HG03378 (cell line): ENCODE measurements at regions not wholly inside any gene's neighbourhood (a gene's known extent, or its start where the extent isn't known, plus 50 kb on each side); places are given as distances from the start of the nearest gene placed in this dataset.

Source experiments
- ATAC-seq: cut with Tn5 transposase; IDR thresholded peaks from one replicate; pipeline ENCODE4 v1.9.1; 2021; ENCODE audit warnings: mild to moderate bottlenecking, moderate library complexity; ENCODE audit not compliant: unreplicated experiment

DNA sequence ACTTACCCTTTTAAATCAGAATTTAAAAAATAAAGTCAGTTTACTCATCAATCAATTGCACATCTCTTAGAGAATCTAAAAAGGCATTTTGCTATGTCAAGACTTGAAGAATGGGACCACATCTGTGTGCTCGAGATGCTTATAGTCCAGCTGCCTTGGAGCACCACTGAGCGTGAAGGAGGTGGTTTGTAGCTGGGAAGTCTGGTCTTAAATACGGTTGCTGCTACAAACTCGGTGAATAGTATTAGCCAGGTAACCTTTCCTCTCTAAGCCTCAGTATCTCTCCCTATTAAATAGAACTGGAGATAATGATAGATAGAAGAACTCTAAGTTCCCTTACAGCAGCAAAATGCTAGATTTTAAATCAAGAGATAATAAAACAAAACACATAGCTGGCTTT, 289.7 kb downstream of the TRIB2 start:
- ATAC-seq = no peak

DNA sequence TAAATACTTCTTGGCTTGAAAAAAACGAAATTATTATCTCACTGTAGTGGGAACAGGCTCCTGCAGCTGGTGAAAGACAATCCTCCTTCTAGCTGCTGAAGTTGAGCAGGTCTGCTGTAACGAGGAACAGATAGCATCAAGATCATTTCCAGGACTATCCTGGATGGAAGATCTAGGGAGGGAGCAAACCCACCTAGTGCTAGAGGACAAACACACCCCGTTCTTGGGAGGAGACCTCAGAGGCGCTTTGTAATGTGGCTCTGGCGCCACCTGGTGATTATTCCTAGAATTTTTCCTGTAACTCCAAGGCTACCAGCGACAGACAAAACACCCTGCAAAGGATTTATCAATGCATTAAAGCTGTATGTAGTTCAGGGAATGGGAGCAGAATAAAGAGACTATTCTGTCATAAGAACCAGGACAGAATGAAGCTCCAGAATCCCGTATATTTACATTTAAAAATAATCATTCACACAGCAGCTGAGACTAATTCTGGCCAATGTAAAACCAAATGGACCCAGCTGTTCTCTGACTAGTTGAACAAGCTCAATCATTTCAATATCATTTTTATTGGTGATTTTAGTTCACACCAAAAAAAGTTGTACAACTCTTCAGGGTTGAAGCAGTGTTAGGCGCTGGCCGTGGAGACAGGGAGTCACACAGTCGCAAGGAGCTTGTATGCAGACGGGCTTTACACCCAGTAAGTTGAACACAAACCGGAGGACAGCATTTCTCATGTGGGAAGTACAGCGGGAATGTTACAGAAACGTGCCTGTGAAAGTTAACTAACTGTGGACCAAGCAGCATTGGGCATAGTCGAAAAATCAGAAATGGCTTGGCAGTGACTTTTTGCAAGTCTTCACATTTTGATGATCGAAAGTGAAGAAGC, 290.3 kb downstream of the TRIB2 start:
- peak; percentile 91 for ATAC-seq

DNA sequence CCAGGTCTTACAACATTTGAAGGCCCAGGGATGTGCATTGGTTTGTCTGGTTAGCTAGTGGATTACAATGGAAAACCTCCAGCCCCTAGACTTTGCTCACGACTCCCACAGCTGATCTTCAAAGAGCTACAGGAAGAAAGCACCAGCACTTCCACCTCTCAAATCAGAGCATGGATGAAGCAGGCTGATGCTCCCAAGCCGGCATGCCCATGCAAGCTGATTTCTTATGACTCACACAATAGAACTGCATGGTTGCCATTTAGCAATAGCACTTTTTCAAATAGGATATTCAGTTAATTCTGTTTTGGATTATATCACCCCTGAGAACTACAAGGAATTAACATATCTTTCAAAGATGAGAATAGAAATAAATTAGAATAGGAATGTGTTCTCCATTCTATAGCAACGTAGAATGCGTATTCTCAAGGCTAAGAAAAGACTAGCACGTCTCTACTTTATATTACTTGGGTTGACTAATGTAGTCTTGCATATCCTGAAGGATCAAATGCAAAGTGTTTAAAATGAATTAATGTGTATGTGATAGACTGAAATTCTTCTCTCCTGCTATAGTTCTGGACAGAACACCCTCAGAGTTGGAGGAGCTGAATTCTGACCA, 292.4 kb downstream of the TRIB2 start:
- ATAC-seq = no peak

DNA sequence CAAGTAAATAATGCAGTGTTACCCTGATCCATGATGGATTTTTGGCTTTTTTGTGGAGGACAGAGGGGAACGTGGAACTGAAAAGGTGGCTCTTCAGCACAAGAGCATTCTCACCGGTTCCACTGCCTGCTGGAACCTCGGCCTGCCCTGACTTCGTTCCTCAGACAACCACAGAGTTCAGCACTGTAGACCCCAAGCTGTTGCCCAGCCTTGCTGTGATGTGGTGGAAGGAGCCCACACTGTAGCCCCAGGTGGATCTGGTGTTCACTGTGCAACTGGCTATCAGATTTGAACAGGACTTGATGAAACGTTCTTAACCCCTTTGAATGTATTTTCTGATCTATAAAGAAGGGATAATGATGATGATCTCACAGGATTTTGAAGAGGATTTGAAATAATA, 293.5 kb downstream of the TRIB2 start:
- no peak for ATAC-seq

DNA sequence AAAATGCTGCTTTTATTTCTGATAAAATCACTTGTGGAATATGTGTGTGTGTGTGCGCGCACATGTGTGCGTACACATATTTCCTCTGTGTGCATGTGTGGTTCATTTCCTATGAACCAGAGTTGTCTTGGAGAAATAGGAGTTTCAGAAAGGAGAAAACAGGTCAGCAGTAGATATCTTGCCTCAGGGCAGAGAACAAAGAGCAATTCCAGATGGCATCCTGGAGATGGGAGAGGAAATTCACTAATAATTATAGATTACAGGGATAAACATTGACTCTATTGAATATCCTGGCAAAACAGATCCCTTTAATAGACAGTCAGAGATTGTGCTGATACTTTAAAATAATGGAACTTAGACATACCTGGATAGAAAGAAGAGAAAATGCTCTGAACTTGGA, 298.0 kb downstream of the TRIB2 start:
- ATAC-seq = no peak

DNA sequence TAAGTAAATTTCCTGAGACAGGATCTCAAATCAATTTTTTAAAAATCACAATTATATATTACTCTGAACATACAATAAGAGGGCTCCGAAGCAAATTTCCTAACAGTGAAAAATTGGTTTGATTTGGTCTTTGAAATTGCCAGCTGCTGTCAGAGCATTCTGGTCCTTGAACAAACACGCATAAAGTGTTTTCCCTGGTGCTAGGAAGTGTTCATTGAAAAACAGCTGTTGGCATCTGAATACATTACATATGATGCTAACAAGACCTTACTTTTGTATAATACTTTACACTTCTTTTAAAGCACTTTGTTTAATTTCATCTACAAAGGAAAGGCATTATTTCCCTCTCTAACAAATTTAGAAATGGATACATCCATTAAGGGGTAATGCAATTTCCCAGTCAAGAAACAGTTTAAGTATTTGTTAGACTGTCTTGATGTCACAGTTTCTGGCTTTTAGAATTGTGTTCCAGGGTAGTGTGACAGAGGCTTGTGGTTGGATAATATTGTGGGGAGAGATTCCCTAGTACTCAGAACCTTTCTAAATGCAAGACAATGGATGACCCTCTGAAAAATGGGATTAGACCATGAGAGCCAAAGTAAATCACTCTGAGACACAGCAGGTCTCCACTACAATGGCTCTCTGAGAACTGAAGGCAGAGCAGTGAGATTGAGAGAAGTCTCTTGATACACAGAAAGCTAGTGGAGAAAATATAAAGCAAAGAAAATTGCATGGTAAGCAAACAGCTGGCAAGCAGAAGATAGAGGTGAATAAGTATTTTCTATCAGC, 299.0 kb downstream of the TRIB2 start:
- no peak for ATAC-seq

DNA sequence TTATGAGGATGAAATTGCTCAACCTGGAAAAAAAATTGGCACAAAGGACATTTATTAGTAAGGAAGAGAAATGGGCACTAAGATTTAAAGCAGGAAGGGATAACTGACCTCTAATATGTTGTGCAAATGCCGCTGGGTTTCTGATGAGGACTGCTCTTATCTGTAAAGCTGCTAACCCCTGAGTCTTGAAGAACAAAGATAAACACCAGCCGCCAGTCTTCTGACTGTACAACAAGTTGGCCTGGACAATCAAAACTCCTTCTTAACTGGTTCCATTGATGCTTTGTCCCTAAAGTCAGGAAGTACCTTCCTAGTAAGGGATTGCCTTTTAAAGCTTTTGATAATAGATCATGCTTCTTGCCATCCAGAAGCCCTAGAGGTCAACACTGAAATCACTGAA, 301.8 kb downstream of the TRIB2 start:
- ATAC-seq = no peak

DNA sequence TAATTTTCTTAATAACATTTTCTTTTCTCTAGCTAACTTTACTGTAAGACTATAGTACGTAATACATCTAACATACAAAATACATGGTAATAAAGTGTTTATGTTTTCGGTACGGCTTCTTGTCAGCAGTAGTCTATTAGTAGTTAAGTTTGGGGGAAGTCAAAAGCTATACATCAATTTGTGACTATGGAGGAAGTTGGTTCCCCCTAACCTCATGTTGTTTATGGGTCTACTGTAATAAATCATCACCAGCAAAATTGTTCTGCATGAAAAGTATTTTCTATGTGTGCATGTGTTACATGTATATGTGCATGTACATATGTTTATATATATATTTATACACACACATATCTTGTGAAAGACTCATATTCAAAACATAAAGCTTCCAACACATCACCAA, 303.0 kb downstream of the TRIB2 start:
- no peak for ATAC-seq

DNA sequence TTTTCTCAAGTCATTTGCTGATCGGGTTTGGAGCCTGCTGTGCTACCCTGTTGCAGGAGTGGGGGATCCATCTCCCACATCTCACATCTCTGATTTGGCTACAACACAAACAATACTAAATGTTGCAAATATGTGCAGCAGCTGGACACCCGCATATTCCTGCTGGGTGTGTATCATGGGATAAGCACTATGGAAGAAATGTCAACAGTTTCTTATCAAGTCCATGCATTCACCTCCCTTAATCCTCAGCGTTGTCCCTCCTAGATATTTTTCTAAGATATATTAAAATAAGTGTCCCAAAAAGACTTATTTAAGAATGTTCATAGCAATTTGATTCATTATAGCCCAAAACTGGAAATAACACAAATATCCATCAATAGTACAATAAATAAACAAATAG, 303.7 kb downstream of the TRIB2 start:
- no peak for ATAC-seq

DNA sequence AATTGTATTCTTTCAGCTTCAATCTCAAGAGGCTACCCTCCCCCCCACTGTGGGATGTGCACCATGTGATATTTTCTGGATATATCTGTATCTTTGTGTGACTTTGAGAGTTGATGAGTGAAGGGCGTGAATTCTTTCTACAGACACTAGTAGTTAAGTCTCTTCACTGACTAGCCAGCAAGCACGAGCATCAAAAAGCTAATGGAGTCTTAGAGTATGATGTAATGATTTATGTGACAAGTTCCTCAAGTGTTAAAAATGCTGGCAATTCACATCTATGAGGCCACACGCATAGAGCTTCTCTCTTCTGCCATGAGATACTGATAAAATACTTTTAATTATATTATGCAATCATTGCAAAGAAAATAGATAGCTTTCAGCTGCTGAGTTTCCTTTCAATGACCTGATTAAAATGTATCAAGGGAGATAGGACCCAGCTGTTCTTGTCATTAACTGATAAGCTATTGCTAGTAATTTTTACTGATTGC, 304.8 kb downstream of the TRIB2 start:
- no peak for ATAC-seq

DNA sequence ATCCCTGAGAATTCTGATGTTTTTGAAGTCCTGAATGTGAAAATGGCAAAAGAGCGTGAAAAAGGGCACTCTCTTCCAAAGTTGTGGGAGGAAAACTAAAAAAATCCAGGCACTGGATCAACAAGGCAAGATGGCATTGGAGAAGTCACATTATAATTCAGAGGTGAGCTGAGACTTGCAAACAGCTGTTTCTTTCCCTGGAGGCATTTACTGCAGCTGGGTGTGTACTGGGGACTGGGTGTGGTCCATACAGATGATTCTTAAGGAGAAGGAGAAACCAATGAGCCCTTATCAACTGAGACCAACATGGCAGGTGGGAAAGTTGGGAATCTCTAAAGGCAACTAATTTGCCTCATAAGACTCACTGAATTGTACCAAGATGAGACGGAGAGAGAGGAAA, 313.9 kb downstream of the TRIB2 start:
- no peak for ATAC-seq

DNA sequence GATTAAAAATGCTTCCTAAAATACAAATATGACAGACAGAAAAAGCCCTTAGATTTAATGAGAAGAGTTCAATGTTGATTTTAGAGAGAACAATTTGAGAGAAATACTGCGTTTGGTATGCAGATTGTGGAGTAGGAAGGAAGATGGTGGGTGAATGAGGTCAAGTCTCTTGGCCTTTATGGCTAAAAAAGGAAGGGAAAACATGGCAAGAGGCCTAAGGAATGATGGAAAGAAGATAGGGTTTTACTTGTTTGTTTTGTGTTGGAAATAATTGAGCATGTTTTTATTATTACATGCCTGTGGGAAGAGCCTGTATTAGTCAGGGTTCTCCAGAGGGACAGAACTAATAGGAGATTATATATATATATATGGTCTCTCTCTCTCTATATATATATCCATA, 318.1 kb downstream of the TRIB2 start:
- ATAC-seq = no peak

DNA sequence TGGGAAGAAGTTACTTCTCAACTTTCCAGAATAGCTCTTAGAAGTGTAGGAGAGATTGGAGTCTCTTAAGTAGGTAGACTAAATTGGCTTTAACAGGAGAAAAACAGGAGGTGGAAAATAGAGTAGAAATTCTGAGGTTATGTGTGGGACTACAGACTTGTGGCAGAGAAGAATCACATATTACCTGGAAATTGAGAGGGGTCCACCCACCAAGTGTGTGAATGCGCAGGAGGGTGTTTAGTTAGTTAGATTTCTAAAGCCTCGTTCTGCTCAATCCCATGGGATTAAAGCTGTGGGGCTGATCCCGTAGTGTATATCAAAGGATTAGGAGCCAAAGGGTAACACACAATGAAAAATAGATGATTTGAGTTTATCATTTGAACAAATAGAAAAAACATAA, 319.1 kb downstream of the TRIB2 start:
- no peak for ATAC-seq

DNA sequence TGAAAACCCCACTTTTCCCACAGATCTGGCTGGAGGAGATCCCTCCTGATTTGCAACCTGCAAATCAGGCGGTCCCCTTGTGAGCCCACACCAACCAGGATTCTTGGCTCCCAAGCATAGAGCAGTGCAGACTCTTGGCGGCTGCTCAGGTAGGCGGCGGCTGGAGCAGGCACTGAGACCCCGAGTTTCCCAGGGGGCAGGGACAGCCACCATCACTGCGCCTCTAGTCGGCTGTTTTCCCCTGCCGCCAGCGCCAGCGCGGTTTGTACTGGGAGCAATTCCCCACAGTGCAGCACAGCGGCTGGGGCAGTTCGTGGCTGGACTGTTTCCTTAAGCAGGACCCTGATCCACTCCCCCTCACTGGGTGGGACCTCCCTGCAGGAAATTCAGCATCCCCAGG, 323.3 kb downstream of the TRIB2 start:
- ATAC-seq = no peak

DNA sequence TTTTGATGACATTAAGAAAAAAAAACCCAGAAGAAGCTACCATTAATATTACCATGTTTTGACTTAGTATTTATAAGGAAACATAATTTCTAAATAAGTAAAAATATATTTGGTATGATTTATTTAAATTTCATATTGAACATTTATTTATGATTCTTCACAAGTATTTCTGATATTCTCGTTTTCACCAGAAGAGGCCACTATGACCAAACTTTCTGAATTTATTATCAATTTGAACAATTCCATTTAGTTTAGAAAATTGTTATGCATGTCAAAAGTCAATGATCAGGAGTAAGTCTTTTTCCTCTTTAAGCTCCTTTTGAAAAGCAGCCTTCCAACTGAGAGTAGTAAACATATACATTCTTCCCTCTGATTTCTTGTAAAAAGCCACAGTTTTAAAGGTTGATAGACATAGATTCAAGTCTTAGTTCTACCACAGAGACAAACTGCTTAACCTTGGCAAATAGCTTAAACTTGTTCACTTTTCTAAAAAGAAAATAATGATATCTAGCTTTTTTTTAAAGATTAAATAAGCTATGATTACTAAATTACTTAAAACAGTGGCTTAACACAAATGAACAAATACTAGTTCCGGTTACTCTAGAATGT, 329.9 kb downstream of the TRIB2 start:
- ATAC-seq = no peak

DNA sequence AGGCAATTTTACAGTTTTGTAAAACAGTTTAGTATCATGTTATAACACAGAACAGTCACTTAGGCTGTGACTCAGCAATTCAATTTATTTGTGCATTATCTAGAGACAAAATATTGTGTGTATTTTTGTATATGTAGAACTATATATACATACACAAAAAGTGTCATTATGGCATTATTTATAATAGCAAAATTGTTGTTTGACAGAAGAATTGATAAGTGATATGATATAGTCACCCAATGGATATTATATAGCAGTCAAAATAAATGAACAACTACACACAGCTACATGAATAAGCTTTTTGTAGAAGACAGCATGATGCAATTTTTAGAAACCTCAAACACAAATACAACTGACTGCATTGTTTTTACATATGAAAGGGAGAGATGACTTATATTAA, 334.0 kb downstream of the TRIB2 start:
- ATAC-seq = no peak

DNA sequence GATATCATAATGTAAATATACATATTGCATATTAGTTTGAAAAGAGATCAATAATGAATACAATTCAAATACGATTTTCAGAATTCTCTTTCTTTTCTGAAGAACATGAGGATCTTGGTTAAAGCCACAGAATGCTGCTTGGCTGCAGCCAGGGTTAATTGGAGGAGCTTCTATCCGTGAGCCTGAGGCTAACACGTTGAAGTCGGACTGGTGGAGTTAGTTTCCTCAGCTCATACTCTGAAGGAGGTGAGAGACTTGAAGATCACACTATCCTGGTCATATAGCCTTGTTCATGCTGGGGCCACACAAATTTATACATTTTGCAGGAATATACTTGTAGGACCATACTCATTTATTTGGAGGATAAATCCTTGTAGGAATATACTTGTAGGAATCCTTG, 335.8 kb downstream of the TRIB2 start:
- no peak for ATAC-seq

DNA sequence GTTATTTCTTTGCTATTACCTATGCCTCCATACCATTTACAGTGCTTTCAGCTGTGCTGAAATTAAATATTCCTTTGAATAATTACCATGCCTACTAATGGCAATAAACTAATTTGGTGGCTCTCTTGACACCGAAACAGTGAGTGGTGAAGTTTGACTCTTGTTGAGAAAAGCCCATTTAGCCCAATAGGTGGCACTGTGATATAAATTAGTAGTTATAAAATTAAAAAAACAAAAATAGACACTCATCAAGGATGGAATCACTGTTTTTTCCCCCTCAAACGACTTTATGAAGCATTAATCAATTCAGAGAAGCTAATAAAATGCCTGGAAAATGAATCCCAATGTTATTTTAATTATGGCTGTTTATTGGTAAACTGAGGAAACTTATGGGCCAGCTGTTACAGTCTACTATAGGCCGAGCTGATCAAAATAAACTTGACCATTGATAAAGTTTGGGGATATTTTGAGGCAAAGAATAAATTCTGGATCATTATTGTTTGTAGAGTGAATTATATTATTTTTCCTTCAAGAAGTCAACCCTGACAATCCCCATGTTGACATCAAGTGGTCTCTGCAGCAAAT, 339.6 kb downstream of the TRIB2 start:
- ATAC-seq = no peak

DNA sequence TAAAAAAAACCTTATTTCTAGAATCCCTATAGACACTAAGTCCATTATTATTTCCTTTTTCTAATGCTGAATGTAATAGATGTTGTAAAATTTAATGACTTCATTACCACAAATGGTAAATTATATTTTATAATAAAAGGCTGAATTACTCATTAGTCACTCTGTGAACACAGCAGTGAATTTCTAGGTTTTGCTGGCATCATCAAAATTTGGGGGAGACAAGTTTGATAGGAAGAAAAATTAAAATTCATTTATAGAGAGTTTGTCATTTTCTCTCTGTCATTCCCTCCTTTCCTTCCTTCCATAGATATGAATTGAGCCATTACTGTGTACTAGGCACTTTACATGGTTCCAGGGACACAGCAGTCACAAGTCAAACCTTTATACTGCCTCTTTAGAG, 340.9 kb downstream of the TRIB2 start:
- ATAC-seq = no peak

DNA sequence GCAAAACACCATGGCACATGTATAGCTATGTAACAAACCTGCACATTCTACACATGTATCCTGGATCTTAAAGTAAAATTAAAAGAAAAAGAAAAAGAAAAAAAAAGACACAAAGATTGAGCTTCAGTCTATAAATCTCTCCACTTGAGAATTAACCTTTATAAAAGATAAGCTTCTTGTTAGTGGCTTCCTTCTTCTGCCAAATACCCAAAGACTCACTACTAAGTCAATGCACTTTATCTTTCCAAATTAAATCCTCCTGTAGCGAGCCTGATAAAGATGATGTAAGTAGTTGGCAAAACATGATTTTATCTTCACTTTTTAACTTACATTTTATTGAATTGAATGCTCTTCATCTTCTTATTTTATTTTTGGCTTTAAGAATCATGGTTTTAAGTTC, 349.9 kb downstream of the TRIB2 start:
- no peak for ATAC-seq

DNA sequence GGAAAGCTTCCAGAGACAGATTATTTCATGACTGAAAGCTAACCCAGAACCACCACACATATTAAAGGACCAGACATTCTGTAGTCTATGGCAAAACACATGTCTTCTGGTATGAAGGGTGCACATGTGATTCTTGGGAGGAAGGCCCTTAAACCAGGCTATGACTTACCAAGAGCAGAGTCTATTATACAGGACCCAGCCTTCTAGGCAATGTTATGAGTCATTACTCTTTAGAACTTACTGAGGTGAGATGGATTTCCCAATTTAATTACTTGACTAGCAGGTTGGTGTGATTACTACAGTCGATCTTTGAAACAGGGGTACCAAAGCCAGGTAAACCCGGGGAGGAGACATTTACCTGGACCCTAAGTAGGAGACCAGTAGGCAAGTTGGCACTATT, 350.8 kb downstream of the TRIB2 start:
- no peak for ATAC-seq
